ENCODE measurements at regions not wholly inside any gene's neighbourhood (a gene's known extent, or its start where the extent isn't known, plus 50 kb on each side); places are given as distances from the start of the nearest gene placed in this dataset.

GRCh38 chr3:98657457-98657856 is 64.0 kb upstream of the CPOX start:
- no peak for TF ChIP-seq GATA2 (IDR thresholded peaks at IDR 0.05; ENCODE audit: low read depth, low read length)
- no peak for TF ChIP-seq GATA3 (IDR thresholded peaks at IDR 0.05; ENCODE audit: low read depth, low read length)

Data from SH-SY5Y (cell line).